Heart left ventricle (tissue), 16 donors: ENCODE measurements at regions not wholly inside any gene's neighbourhood (a gene's known extent, or its start where the extent isn't known, plus 50 kb on each side); places are given as distances from the start of the nearest gene placed in this dataset.
A peak's percentile ranks its signal among the peaks of the same experiment; 100 is the strongest.
"Not testable (repeated sequence)": the region's sequence is repeated elsewhere in the genome, so short reads cannot be mapped to it uniquely, and the experiment has no call there.

Experiments
- ATAC-seq, 4 donors: fragments of 200-7000 bp; cut with Tn5 transposase; one replicate each; pipeline ENCODE4 v1.9.1; 2020 to 2022; ENCODE audit warnings: moderate library complexity in 4 of 4, mild to moderate bottlenecking in 3 of 4, moderate number of reproducible peaks in 1 of 4
- DNase-seq, 5 donors: peaks; one replicate each; pipeline ENCODE4 v3.0.0-alpha.2; 2020
- H3K27ac ChIP-seq, 12 donors: fragments of 200-600 bp; sonication (generic) in 4 of 12; one replicate each; pipeline versions ENCODE4 v1.5.0 to v1.8.0; 2016 to 2022; ENCODE audit warnings: mild to moderate bottlenecking in 2 of 12
- H3K27me3 ChIP-seq, 9 donors: fragments of 200-600 bp; sonication (generic) in 2 of 9; one replicate each; pipeline versions ENCODE4 v1.5.1 to v1.8.0; 2016 to 2022; ENCODE audit warnings: mild to moderate bottlenecking in 3 of 9
- H3K36me3 ChIP-seq, 9 donors: fragments of 200-600 bp; sonication (generic) in 2 of 9; one replicate each; pipeline versions ENCODE4 v1.5.0 to v1.8.0; 2018 to 2022; ENCODE audit warnings: mild to moderate bottlenecking in 2 of 9
- H3K4me1 ChIP-seq, 12 donors: fragments of 200-600 bp; sonication (generic) in 4 of 12; one replicate each; pipeline versions ENCODE4 v1.5.0 to v1.8.0; 2016 to 2022; ENCODE audit warnings: mild to moderate bottlenecking in 3 of 12
- H3K4me3 ChIP-seq, 12 donors: fragments of 200-600 bp; sonication (generic) in 4 of 12; one replicate each; pipeline versions ENCODE4 v1.5.0 to v1.8.0; 2017 to 2022; ENCODE audit warnings: mild to moderate bottlenecking in 9 of 12, moderate library complexity in 4 of 12
- H3K9me3 ChIP-seq, 12 donors: fragments of 200-600 bp; sonication (generic) in 4 of 12; one replicate each; pipeline versions ENCODE4 v1.5.0 to v1.8.0; 2016 to 2022; ENCODE audit warnings: mild to moderate bottlenecking in 1 of 12
- CTCF ChIP-seq, 12 donors: fragments of 200-600 bp; sonication (generic) in 4 of 12; IDR thresholded peaks; one replicate each; pipeline versions ENCODE4 v1.5.0 to v1.8.0; 2018 to 2022; ENCODE audit warnings: antibody characterized with exemption in 12 of 12, mild to moderate bottlenecking in 5 of 12
- POLR2A ChIP-seq, 2 donors: fragments of 450-650 bp; IDR thresholded peaks; one replicate each; pipeline ENCODE4 v1.6.1; 2017; ENCODE audit warnings: antibody characterized with exemption in 2 of 2, mild to moderate bottlenecking in 2 of 2, moderate library complexity in 2 of 2
- WGBS, 4 donors: extraction: QIAGEN DNeasy Blood & Tissue Kit in 2 of 4; methylation state at CpG; one replicate each; pipeline versions ENCODE4 v1.1.5 to v1.1.7; 2013 to 2018; 5-methylcytosine and 5-hydroxymethylcytosine counted together
- intact Hi-C, 10 donors: fragments of 100-400 bp; cut with DNase I; formaldehyde crosslinking; loops; one replicate each; pipeline versions ENCODE4 v1.11.1 to v1.14.2; 2022
- donor health status: ischemic (EF 13 %, LVEDD 7.1; RV severe dilation, severe dysfunction).
- donor health status: healthy with polysubstance abuse.
- donor health status: DM: no; HTN: yes; CAD: no.
- donor health status: DM: no; HTN: no; CAD: no.
- donor health status: ischemic (EF 25% LVEDD 6.9; RV normal size, moderate dysfunction).
- donor health status: ischemic (EF 25% LVEDD 5.7; RV mildly dilated, moderate dysfunction).
- donor health status: healthy.
- donor health status: DM: yes; HTN: yes; CAD: no.
- donor health status: ischemic (EF 35%, LVEDD 5.7; RV mildly dilated, moderate dysfunction).
- donor health status: nonischemic (EF 11% LVEDD 7.7; RV severe dilation, severe dysfunction).
- donor health status: DM: yes; HTN: yes; CAD: no.
- donor health status: PGD.
- donor health status: ischemic (EF 29% LVEDD 5.4; RV normal size, mild dysfunction).
- donor health status: nonischemic (EF 23%, LVEDD 6.1; RV moderate dilation, normal function).

- ATAC-seq, result no peak
- intact Hi-C loops, result no loop called here
Observed at GRCh38 chr12:102642199-102642598, 161.8 kb upstream of the IGF1 start.

GRCh38 chr12:102640658-102641057 is 160.3 kb upstream of the IGF1 start:
- WGBS, 4 donors, result 67 to 83% (median 76%) methylated on average over 1 of the region's 1 CpG
- intact Hi-C loops, ATAC-seq: not testable (repeated sequence)

More at GRCh38 chr12:102642199-102642598, 161.8 kb upstream of the IGF1 start:
- peaks cover 0 to 15% (median 1%) of the 10 kb centered on the region in 12 donors for H3K9me3 ChIP-seq
- no peaks in the 10 kb centered on the region for H3K4me1 ChIP-seq
- H3K4me3 ChIP-seq, result no peak overlapping the region
- H3K36me3 ChIP-seq, result no peaks in the 10 kb centered on the region
- no peaks in the 10 kb centered on the region for H3K27me3 ChIP-seq
- WGBS, 4 donors, result 57 to 76% (median 67%) methylated on average over 2 of the region's 2 CpGs
- TF ChIP-seq CTCF (IDR thresholded peaks at IDR 0.05) (no peak), POLR2A (IDR thresholded peaks at IDR 0.05) (no peak)
- DNase-seq, result no peak
- H3K27ac ChIP-seq, result no peak overlapping the region

GRCh38 chr12:102638777-102639176 is 158.4 kb upstream of the IGF1 start:
- DNase-seq, result no peak
- WGBS, 4 donors, result 28 to 39% (median 35%) methylated on average over 1 of the region's 1 CpG
- no peaks in the 10 kb centered on the region for H3K36me3 ChIP-seq
- no peak for ATAC-seq
- H3K4me1 ChIP-seq, result peaks cover 0 to 4% (median 0%) of the 10 kb centered on the region in 12 donors
- H3K27ac ChIP-seq, result no peak overlapping the region
- H3K4me3 ChIP-seq, result no peak overlapping the region
- H3K9me3 ChIP-seq, result peaks cover 0 to 15% (median 1%) of the 10 kb centered on the region in 12 donors
- H3K27me3 ChIP-seq, result no peaks in the 10 kb centered on the region
- intact Hi-C loops, result no loop called here
- TF ChIP-seq CTCF (IDR thresholded peaks at IDR 0.05) (no peak), POLR2A (IDR thresholded peaks at IDR 0.05) (no peak)

More at GRCh38 chr12:102640658-102641057, 160.3 kb upstream of the IGF1 start:
- H3K27ac ChIP-seq, H3K4me3 ChIP-seq, DNase-seq, H3K27me3 ChIP-seq, H3K36me3 ChIP-seq, H3K4me1 ChIP-seq: not testable (repeated sequence)
- peaks cover 0 to 15% (median 1%) of the 10 kb centered on the region in 12 donors for H3K9me3 ChIP-seq

- TF ChIP-seq CTCF (IDR thresholded peaks at IDR 0.05), result no peak
- Histone ChIP-seq H3K4me1 (peaks cover 0 to 4% (median 0%) of the 10 kb centered on the region in 12 donors), H3K36me3 (no peaks in the 10 kb centered on the region), H3K9me3 (peaks cover 0 to 4% (median 0%) of the 10 kb centered on the region in 12 donors), H3K4me3 (no peak overlapping the region), H3K27ac (peak overlapping the region in 2 of 12 donors; percentile 10 to 28), H3K27me3 (no peaks in the 10 kb centered on the region)
- DNase-seq (no peak), ATAC-seq (peak in 1 of 4 donors; percentile 56)
- intact Hi-C loops, result no loop called here
- 44 to 56% (median 51%) methylated on average over 2 of the region's 2 CpGs for WGBS, 4 donors
Observed at GRCh38 chr12:102633981-102634605, 153.7 kb upstream of the IGF1 start.

- WGBS, 4 donors, result 49 to 65% (median 62%) methylated on average over 2 of the region's 2 CpGs
- Histone ChIP-seq H3K9me3 (peaks cover 0 to 31% (median 15%) of the 10 kb centered on the region in 12 donors), H3K4me3 (no peak overlapping the region), H3K4me1 (peaks cover 0 to 4% (median 0%) of the 10 kb centered on the region in 12 donors), H3K36me3 (no peaks in the 10 kb centered on the region), H3K27ac (no peak overlapping the region), H3K27me3 (no peaks in the 10 kb centered on the region)
- DNase-seq (no peak), ATAC-seq (no peak)
- intact Hi-C loops, result no loop called here
- TF ChIP-seq POLR2A (IDR thresholded peaks at IDR 0.05) (no peak), CTCF (IDR thresholded peaks at IDR 0.05) (no peak)
Observed at GRCh38 chr12:102631274-102631673, 150.9 kb upstream of the IGF1 start.
